B cell (primary cell): ENCODE measurements at regions not wholly inside any gene's neighbourhood (a gene's known extent, or its start where the extent isn't known, plus 50 kb on each side); places are given as distances from the start of the nearest gene placed in this dataset.

Experiments used
- ATAC-seq: fragments of 200-7000 bp; cut with Tn5 transposase; one replicate; pipeline ENCODE4 v1.10.0; 2021; ENCODE audit warnings: low read depth, mild to moderate bottlenecking, moderate number of reproducible peaks, moderate library complexity
- CTCF ChIA-PET: fragments of 350-600 bp; sonication (Branson Sonifier 250); formaldehyde crosslinking; loops from one replicate; lab custom pipeline; 2021; ENCODE audit warnings: antibody characterized with exemption, inconsistent platforms; lab: Charles Lee
- POLR2A ChIA-PET: fragments of 350-600 bp; sonication (Branson Sonifier 250); formaldehyde crosslinking; loops from one replicate; lab custom pipeline; 2021; ENCODE audit warnings: antibody characterized with exemption; lab: Charles Lee
- DNase-seq: peaks from one replicate; pipeline ENCODE4 v3.0.0; 2013
- H2AFZ ChIP-seq: 2 replicates; pipeline ENCODE4 v1.6.1; 2012; ENCODE audit warnings: mild to moderate bottlenecking, low read depth, low read length; ENCODE audit not compliant: insufficient read depth, poor library complexity, severe bottlenecking
- H3K27ac ChIP-seq, 2 donors: 1 replicate in 1 of 2; 2 replicates in 1 of 2; pipeline ENCODE4 v1.5.1; 2012 to 2013; ENCODE audit warnings: low read length in 2 of 2, mild to moderate bottlenecking in 2 of 2, moderate library complexity in 1 of 2
- H3K27me3 ChIP-seq, 4 experiments: fragments of 200-600 bp in 1 of 4; sonication (generic) in 1 of 4; replicated peaks in 1 of 4; 1 replicate in 2 of 4; 2 replicates in 2 of 4; pipeline versions ENCODE4 v1.6.1 to v1.7.0; 2013 to 2016; ENCODE audit warnings: low read length in 3 of 4, mild to moderate bottlenecking in 2 of 4, mixed read lengths in 1 of 4, moderate library complexity in 1 of 4; ENCODE audit not compliant: insufficient read depth in 4 of 4, control insufficient read depth in 3 of 4; ENCODE audit errors: control extremely low read depth in 1 of 4
- H3K36me3 ChIP-seq, 2 experiments: replicated peaks in 1 of 2; 1 replicate in 1 of 2; 2 replicates in 1 of 2; pipeline versions ENCODE4 v1.6.1 to v1.7.1; 2013; ENCODE audit warnings: low read length in 1 of 2; ENCODE audit not compliant: insufficient read depth in 2 of 2, control insufficient read depth in 1 of 2; ENCODE audit errors: control extremely low read depth in 1 of 2, extremely low read depth in 1 of 2
- H3K4me1 ChIP-seq, 2 donors: fragments of 200-600 bp in 1 of 2; sonication (generic) in 1 of 2; 1 replicate in 1 of 2; 2 replicates in 1 of 2; pipeline versions ENCODE4 v1.5.1 to v1.6.1; 2013 to 2017; ENCODE audit warnings: low read length in 2 of 2; ENCODE audit not compliant: control insufficient read depth in 2 of 2, insufficient read depth in 2 of 2
- H3K4me2 ChIP-seq: replicated peaks from 2 replicates; pipeline ENCODE3; 2012; ENCODE audit warnings: mild to moderate bottlenecking, low read depth, low read length; ENCODE audit not compliant: poor library complexity, severe bottlenecking
- H3K4me3 ChIP-seq, 5 experiments: fragments of 200-600 bp in 1 of 5; sonication (generic) in 1 of 5; 1 replicate in 3 of 5; 2 replicates in 2 of 5; pipeline versions ENCODE4 v1.5.1 to v1.7.0; 2011 to 2016; ENCODE audit warnings: low read length in 4 of 5, mild to moderate bottlenecking in 4 of 5, low read depth in 2 of 5, control low read depth in 1 of 5, moderate library complexity in 1 of 5; ENCODE audit not compliant: insufficient read depth in 1 of 5; ENCODE audit errors: control extremely low read depth in 1 of 5, extremely low read depth in 1 of 5
- H3K79me2 ChIP-seq: fragments of 200-600 bp; sonication (generic); one replicate; pipeline ENCODE4 v1.6.0; 2016; ENCODE audit warnings: low read length; ENCODE audit not compliant: control insufficient read depth, insufficient read depth
- H3K9ac ChIP-seq: fragments of 200-600 bp; sonication (generic); 2 replicates; pipeline ENCODE4 v1.6.1; 2017; ENCODE audit warnings: mild to moderate bottlenecking, low read length, moderate library complexity
- H3K9me3 ChIP-seq, 3 donors: one replicate each; pipeline versions ENCODE4 v1.6.1 to v1.7.1; 2013; ENCODE audit warnings: low read length in 2 of 3; ENCODE audit not compliant: control insufficient read depth in 2 of 3, insufficient read depth in 1 of 3; ENCODE audit errors: control extremely low read depth in 1 of 3
- H4K20me1 ChIP-seq: 2 replicates; pipeline ENCODE4 v1.6.0; 2012; ENCODE audit warnings: mild to moderate bottlenecking, low read length; ENCODE audit not compliant: insufficient read depth, control insufficient read depth, poor library complexity, severe bottlenecking
- H3K27ac Mint-ChIP-seq: one replicate; pipeline ENCODE4 v1.8.0; 2021; ENCODE audit warnings: mixed read lengths
- H3K27me3 Mint-ChIP-seq: one replicate; pipeline ENCODE4 v1.8.0; 2021; ENCODE audit warnings: mixed read lengths
- H3K4me1 Mint-ChIP-seq: one replicate; pipeline ENCODE4 v1.8.0; 2021; ENCODE audit warnings: mixed read lengths
- H3K4me3 Mint-ChIP-seq: one replicate; pipeline ENCODE4 v1.8.0; 2021; ENCODE audit warnings: mixed read lengths
- H3K9me3 Mint-ChIP-seq: one replicate; pipeline ENCODE4 v1.8.0; 2022; ENCODE audit warnings: mixed read lengths; ENCODE audit not compliant: insufficient read depth
- CTCF ChIP-seq: fragments of 200-600 bp; IDR thresholded peaks from one replicate; pipeline ENCODE4 v1.8.0; 2022; ENCODE audit warnings: antibody characterized with exemption, mild to moderate bottlenecking
- EZH2 ChIP-seq: IDR thresholded peaks from 2 replicates; pipeline ENCODE4 v1.6.1; 2012; ENCODE audit warnings: borderline replicate concordance, low read depth, mild to moderate bottlenecking, moderate library complexity, low read length; ENCODE audit not compliant: insufficient read depth, poor library complexity, severe bottlenecking
- WGBS: methylation state at CpG from one replicate; pipeline ENCODE4 v1.1.5; 2013; ENCODE audit warnings: missing lambda C conversion rate; ENCODE audit not compliant: insufficient coverage; 5-methylcytosine and 5-hydroxymethylcytosine counted together
- intact Hi-C: fragments of 100-400 bp; cut with micrococcal nuclease; formaldehyde crosslinking; loops from one replicate; pipeline ENCODE4 v1.10.0; 2022

- Histone ChIP-seq H3K9ac (no peak overlapping the region), H3K79me2 (no peaks in the 10 kb centered on the region), H2AFZ (no peak overlapping the region), H3K9me3 (no peaks in the 10 kb centered on the region), H3K4me3 (no peak overlapping the region), H3K27me3 (no peaks in the 10 kb centered on the region), H3K4me1 (no peaks in the 10 kb centered on the region), H4K20me1 (no peaks in the 10 kb centered on the region), H3K36me3 (no peaks in the 10 kb centered on the region), H3K4me2 (no peak overlapping the region), H3K27ac (no peak overlapping the region)
- ChIA-PET POLR2A (no interaction called here), CTCF (no interaction called here)
- TF ChIP-seq CTCF (no peak), EZH2 (no peak)
- Mint-ChIP-seq H3K4me1 (no peaks in the 10 kb centered on the region), H3K27ac (no peak overlapping the region), H3K27me3 (peaks cover 3% of the 10 kb centered on the region), H3K9me3 (no peaks in the 10 kb centered on the region), H3K4me3 (no peak overlapping the region)
- no peak for ATAC-seq
- no peak for DNase-seq
- intact Hi-C loops, result no loop called here
- 100% methylated on average over 2 of the region's 3 CpGs for WGBS
Measured at GRCh38 chr12:43104494-43104893, 447.5 kb downstream of the ADAMTS20 start.

- no peaks in the 10 kb centered on the region for H3K27me3 ChIP-seq
- no CpG with 5 or more reads among the region's 1 CpG for WGBS
- no peaks in the 10 kb centered on the region for H3K9me3 ChIP-seq
- Mint-ChIP-seq H3K4me3 (no peak overlapping the region), H3K9me3 (no peaks in the 10 kb centered on the region), H3K27ac (no peak overlapping the region), H3K27me3 (peaks cover 3% of the 10 kb centered on the region), H3K4me1 (no peaks in the 10 kb centered on the region)
- TF ChIP-seq CTCF (no peak), EZH2 (no peak)
- no peaks in the 10 kb centered on the region for H3K4me1 ChIP-seq
- H3K79me2 ChIP-seq, result no peaks in the 10 kb centered on the region
- no peak overlapping the region for H3K4me3 ChIP-seq
- H2AFZ ChIP-seq, result no peak overlapping the region
- no peak overlapping the region for H3K27ac ChIP-seq
- no peaks in the 10 kb centered on the region for H4K20me1 ChIP-seq
- POLR2A ChIA-PET, result no interaction called here
- no peak for DNase-seq
- H3K9ac ChIP-seq, result no peak overlapping the region
- H3K36me3 ChIP-seq, result no peaks in the 10 kb centered on the region
- CTCF ChIA-PET, result no interaction called here
- no peak for ATAC-seq
- intact Hi-C loops, result no loop called here
- no peak overlapping the region for H3K4me2 ChIP-seq
Measured at GRCh38 chr12:43103866-43104265, 448.1 kb downstream of the ADAMTS20 start.
